ENCODE measurements at regions not wholly inside any gene's neighbourhood (a gene's known extent, or its start where the extent isn't known, plus 50 kb on each side); places are given as distances from the start of the nearest gene placed in this dataset.
"Not testable (repeated sequence)": the region's sequence is repeated elsewhere in the genome, so short reads cannot be mapped to it uniquely, and the experiment has no call there.

DNA sequence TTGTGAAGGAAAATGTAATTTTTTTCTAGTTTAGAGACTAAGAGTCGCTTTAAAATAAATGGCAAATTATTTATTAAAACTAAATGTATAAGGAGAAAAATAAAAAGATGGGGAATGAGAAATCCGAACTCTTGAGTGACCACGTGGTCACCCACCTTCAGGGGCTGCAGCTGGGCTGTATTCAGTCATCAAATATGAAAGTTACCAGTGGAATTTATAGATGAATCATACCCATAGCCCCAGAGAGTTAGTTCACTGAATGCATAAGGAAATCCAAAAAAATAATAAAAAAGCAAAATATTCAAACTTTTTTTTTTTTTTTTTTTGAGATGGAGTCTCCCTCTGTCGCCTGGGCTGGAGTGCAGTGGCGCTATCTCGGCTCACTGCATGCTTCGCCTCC, 947.7 kb upstream of the ADGRB3 start:
- Histone ChIP-seq H3K9ac (ENCODE audit: low read depth, low read length) (no peak overlapping the region), H3K27me3 (ENCODE audit: insufficient read depth, low read length, poor library complexity) (no peaks in the 10 kb centered on the region), H3K27ac (ENCODE audit: low read length) (no peak overlapping the region), H3K36me3 (ENCODE audit: insufficient read depth, low read length) (no peaks in the 10 kb centered on the region), H3K79me2 (ENCODE audit: insufficient read depth, low read length) (no peaks in the 10 kb centered on the region), H3K4me3 (ENCODE audit: low read depth in 1 of 2, low read length in 2 of 2) (no peak overlapping the region), H4K20me1 (ENCODE audit: insufficient read depth, low read length) (no peaks in the 10 kb centered on the region), H3K9me3 (ENCODE audit: insufficient read depth, low read length, severe bottlenecking) (peaks cover 2% of the 10 kb centered on the region), H3K4me2 (ENCODE audit: insufficient read depth, low read length) (no peak overlapping the region), H2AFZ (ENCODE audit: low read depth, low read length) (no peak overlapping the region), H3K4me1 (ENCODE audit: insufficient read depth, low read length) (no peaks in the 10 kb centered on the region)
- TF ChIP-seq, protein P1, sequence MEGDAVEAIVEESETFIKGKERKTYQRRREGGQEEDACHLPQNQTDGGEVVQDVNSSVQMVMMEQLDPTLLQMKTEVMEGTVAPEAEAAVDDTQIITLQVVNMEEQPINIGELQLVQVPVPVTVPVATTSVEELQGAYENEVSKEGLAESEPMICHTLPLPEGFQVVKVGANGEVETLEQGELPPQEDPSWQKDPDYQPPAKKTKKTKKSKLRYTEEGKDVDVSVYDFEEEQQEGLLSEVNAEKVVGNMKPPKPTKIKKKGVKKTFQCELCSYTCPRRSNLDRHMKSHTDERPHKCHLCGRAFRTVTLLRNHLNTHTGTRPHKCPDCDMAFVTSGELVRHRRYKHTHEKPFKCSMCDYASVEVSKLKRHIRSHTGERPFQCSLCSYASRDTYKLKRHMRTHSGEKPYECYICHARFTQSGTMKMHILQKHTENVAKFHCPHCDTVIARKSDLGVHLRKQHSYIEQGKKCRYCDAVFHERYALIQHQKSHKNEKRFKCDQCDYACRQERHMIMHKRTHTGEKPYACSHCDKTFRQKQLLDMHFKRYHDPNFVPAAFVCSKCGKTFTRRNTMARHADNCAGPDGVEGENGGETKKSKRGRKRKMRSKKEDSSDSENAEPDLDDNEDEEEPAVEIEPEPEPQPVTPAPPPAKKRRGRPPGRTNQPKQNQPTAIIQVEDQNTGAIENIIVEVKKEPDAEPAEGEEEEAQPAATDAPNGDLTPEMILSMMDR (IDR thresholded peaks at IDR 0.05; ENCODE audit: borderline replicate concordance, extremely low read depth, low read length, poor library complexity, severe bottlenecking) = no peak
- TF ChIP-seq EZH2 (IDR thresholded peaks at IDR 0.05; ENCODE audit: borderline replicate concordance, low read depth, low read length, severe bottlenecking) = no peak
- no peak for ATAC-seq (ENCODE audit: insufficient read depth, low read depth)
- no peak for DNase-seq

DNA sequence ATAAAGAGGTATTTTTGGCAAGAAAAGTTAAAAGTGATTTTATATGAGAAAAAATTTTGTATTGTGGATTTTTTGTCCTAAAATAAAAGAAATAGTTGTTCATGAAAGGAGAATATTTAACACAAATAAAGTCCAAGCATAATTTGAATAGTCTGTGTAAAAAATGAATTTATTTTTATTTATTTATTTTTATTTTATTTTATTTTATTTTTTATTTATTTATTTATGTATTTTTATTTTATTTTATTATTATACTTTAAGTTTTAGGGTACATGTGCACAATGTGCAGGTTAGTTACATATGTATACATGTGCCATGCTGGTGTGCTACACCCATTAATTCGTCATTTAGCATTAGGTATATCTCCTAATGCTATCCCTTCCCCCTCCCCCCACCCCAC, 948.9 kb upstream of the ADGRB3 start:
- H3K9ac ChIP-seq (ENCODE audit: low read depth, low read length); H3K27me3 ChIP-seq (ENCODE audit: insufficient read depth, low read length, poor library complexity); DNase-seq; H3K9me3 ChIP-seq (ENCODE audit: insufficient read depth, low read length, severe bottlenecking); ATAC-seq (ENCODE audit: insufficient read depth, low read depth); H3K4me3 ChIP-seq (ENCODE audit: low read depth in 1 of 2, low read length in 2 of 2); H3K27ac ChIP-seq (ENCODE audit: low read length); H3K79me2 ChIP-seq (ENCODE audit: insufficient read depth, low read length); H3K4me2 ChIP-seq (ENCODE audit: insufficient read depth, low read length); H4K20me1 ChIP-seq (ENCODE audit: insufficient read depth, low read length); H3K4me1 ChIP-seq (ENCODE audit: insufficient read depth, low read length); H3K36me3 ChIP-seq (ENCODE audit: insufficient read depth, low read length); H2AFZ ChIP-seq (ENCODE audit: low read depth, low read length): not testable (repeated sequence)

DNA sequence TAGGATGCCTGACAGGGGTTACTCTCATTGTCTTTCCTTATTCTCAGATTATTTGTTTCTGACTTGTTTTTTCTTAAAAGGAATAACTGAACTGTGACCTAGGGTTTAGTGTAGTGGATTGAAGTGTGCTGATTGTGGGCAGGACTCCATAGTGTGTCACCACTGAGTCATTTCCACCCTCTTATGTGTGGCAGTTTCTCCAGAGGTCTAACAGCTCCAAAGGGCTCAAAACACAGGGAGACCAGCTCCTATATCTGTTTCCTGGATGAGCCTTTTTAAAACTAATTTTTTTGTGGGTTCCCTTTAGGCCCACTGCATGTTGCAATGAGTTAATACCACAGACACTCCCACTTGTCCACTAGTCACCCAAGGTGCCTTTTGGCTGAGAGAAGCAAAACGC, 951.1 kb upstream of the ADGRB3 start:
- DNase-seq (no peak), ATAC-seq (ENCODE audit: insufficient read depth, low read depth) (no peak)
- TF ChIP-seq EZH2 (IDR thresholded peaks at IDR 0.05; ENCODE audit: borderline replicate concordance, low read depth, low read length, severe bottlenecking) = no peak
- TF ChIP-seq, protein P1 (IDR thresholded peaks at IDR 0.05; ENCODE audit: borderline replicate concordance, extremely low read depth, low read length, poor library complexity, severe bottlenecking) = no peak
- no peak overlapping the region for H3K27ac ChIP-seq (ENCODE audit: low read length)
- no peak overlapping the region for H3K4me2 ChIP-seq (ENCODE audit: insufficient read depth, low read length)
- no peaks in the 10 kb centered on the region for H4K20me1 ChIP-seq (ENCODE audit: insufficient read depth, low read length)
- H3K4me1 ChIP-seq (ENCODE audit: insufficient read depth, low read length) = no peaks in the 10 kb centered on the region
- H3K4me3 ChIP-seq (ENCODE audit: low read depth in 1 of 2, low read length in 2 of 2) = no peak overlapping the region
- peaks cover 2% of the 10 kb centered on the region for H3K9me3 ChIP-seq (ENCODE audit: insufficient read depth, low read length, severe bottlenecking)
- H3K79me2 ChIP-seq (ENCODE audit: insufficient read depth, low read length) = no peaks in the 10 kb centered on the region
- no peak overlapping the region for H3K9ac ChIP-seq (ENCODE audit: low read depth, low read length)
- H3K36me3 ChIP-seq (ENCODE audit: insufficient read depth, low read length) = no peaks in the 10 kb centered on the region
- H3K27me3 ChIP-seq (ENCODE audit: insufficient read depth, low read length, poor library complexity) = no peaks in the 10 kb centered on the region
- H2AFZ ChIP-seq (ENCODE audit: low read depth, low read length) = no peak overlapping the region

DNA sequence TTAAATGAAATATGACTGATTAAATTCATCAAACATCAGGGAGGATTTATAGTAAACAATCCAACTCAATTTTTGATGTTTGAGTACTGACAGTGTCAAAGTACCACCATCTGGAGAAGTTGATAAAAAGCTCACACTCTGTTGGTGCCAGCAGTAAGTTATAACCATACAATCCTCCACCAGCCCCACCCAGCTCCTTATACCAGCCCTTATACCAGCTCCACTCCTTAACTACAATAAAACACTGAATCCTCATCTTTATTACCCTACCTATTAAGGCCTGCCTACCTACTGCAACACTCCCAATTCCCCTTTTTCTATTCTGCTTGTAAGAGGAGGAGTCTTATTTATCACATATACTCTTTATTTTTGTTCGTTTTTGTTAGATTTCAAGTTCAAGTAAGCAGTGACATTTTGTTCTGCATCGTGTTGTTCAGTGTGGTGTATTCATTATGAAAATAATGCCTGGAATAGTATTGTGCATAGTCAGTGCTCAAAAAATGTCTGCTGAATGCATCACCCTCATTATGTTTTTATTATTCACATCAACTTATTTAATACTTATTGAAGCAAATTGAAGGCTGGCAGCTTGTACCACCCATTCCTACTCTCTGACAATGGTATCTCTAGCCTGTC, 954.7 kb upstream of the ADGRB3 start:
- Histone ChIP-seq H3K36me3 (ENCODE audit: insufficient read depth, low read length) (no peaks in the 10 kb centered on the region), H3K9ac (ENCODE audit: low read depth, low read length) (no peak overlapping the region), H3K27ac (ENCODE audit: low read length) (no peak overlapping the region), H3K27me3 (ENCODE audit: insufficient read depth, low read length, poor library complexity) (no peaks in the 10 kb centered on the region), H3K9me3 (ENCODE audit: insufficient read depth, low read length, severe bottlenecking) (peaks cover 2% of the 10 kb centered on the region), H3K79me2 (ENCODE audit: insufficient read depth, low read length) (no peaks in the 10 kb centered on the region), H4K20me1 (ENCODE audit: insufficient read depth, low read length) (no peaks in the 10 kb centered on the region), H3K4me1 (ENCODE audit: insufficient read depth, low read length) (no peaks in the 10 kb centered on the region), H2AFZ (ENCODE audit: low read depth, low read length) (no peak overlapping the region), H3K4me3 (ENCODE audit: low read depth in 1 of 2, low read length in 2 of 2) (no peak overlapping the region), H3K4me2 (ENCODE audit: insufficient read depth, low read length) (no peak overlapping the region)
- DNase-seq (no peak), ATAC-seq (ENCODE audit: insufficient read depth, low read depth) (no peak)
- TF ChIP-seq, protein P1 (IDR thresholded peaks at IDR 0.05; ENCODE audit: borderline replicate concordance, extremely low read depth, low read length, poor library complexity, severe bottlenecking) = no peak
- TF ChIP-seq EZH2 (IDR thresholded peaks at IDR 0.05; ENCODE audit: borderline replicate concordance, low read depth, low read length, severe bottlenecking) = no peak
